Endothelial cell of umbilical vein (primary cell): ENCODE measurements at regions not wholly inside any gene's neighbourhood (a gene's known extent, or its start where the extent isn't known, plus 50 kb on each side); places are given as distances from the start of the nearest gene placed in this dataset.

ENCODE experiments used
- CTCF ChIP-seq, 2 donors: IDR thresholded peaks; 1 replicate in 1 of 2; 2 replicates in 1 of 2; pipeline ENCODE4 v1.5.1; 2011; ENCODE audit warnings: low read length in 2 of 2, mild to moderate bottlenecking in 2 of 2, moderate library complexity in 2 of 2, control low read depth in 1 of 2, inconsistent platforms in 1 of 2, low read depth in 1 of 2; ENCODE audit not compliant: insufficient read depth in 1 of 2; ENCODE audit errors: extremely low read depth in 1 of 2
- EZH2 ChIP-seq: IDR thresholded peaks from 2 replicates; pipeline ENCODE4 v1.6.1; 2012; ENCODE audit warnings: borderline replicate concordance, low read depth, mild to moderate bottlenecking, moderate library complexity, low read length, inconsistent platforms; ENCODE audit not compliant: severe bottlenecking
- GATA2 ChIP-seq: IDR thresholded peaks from 2 replicates; pipeline ENCODE4 v1.7.0; 2011; ENCODE audit warnings: low read depth, mild to moderate bottlenecking, moderate library complexity, mixed read lengths, low read length; ENCODE audit not compliant: insufficient read length, insufficient read depth
- JUN ChIP-seq: IDR thresholded peaks from 2 replicates; pipeline ENCODE4 v1.6.1; 2011; ENCODE audit warnings: borderline replicate concordance, low read depth; ENCODE audit not compliant: insufficient read length, insufficient read depth
- MAX ChIP-seq: IDR thresholded peaks from 2 replicates; pipeline ENCODE4 v1.6.1; 2011; ENCODE audit not compliant: insufficient read depth, insufficient read length
- MYC ChIP-seq: IDR thresholded peaks from one replicate; pipeline ENCODE4 v1.6.1; 2011; ENCODE audit warnings: mild to moderate bottlenecking, low read depth, low read length
- POLR2A ChIP-seq: IDR thresholded peaks from 2 replicates; pipeline ENCODE4 v1.6.1; 2012; ENCODE audit warnings: low read depth, mild to moderate bottlenecking, control low read depth, low read length
- POLR2AphosphoS5 ChIP-seq: IDR thresholded peaks from 2 replicates; pipeline ENCODE4 v1.6.1; 2012; ENCODE audit warnings: low read depth, mild to moderate bottlenecking, control low read depth, low read length, moderate library complexity; ENCODE audit not compliant: insufficient read depth

- TF ChIP-seq POLR2A (no peak), JUN (no peak), MAX (no peak), CTCF (IDR thresholded peaks at IDR 0.05; ENCODE audit: extremely low read depth in 1 of 2, insufficient read depth in 1 of 2, low read depth in 1 of 2, low read length in 2 of 2) (no peak), EZH2 (no peak), POLR2AphosphoS5 (no peak), GATA2 (no peak), MYC (no peak)
Measured at GRCh38 chr6:147903931-147904330, 395.4 kb downstream of the SAMD5 start.
